ENCODE measurements at regions not wholly inside any gene's neighbourhood (a gene's known extent, or its start where the extent isn't known, plus 50 kb on each side); places are given as distances from the start of the nearest gene placed in this dataset.

- Mint-ChIP-seq H3K4me3 (no peak overlapping the region), H3K27me3 (ENCODE audit: low read depth in 2 of 2) (no peaks in the 10 kb centered on the region), H3K9me3 (peaks cover 0 to 5% of the 10 kb centered on the region in 2 donors), H3K36me3 (no peaks in the 10 kb centered on the region), H3K4me1 (no peaks in the 10 kb centered on the region), H3K27ac (no peak overlapping the region)
- intact Hi-C loops (cut with micrococcal nuclease), result no loop called here
- no peaks in the 10 kb centered on the region for H3K4me1 ChIP-seq (ENCODE audit: control insufficient read depth, insufficient read depth, low read length)
- H3K27me3 ChIP-seq (ENCODE audit: control insufficient read depth, insufficient read depth, low read length), result no peaks in the 10 kb centered on the region
- H3K36me3 ChIP-seq (ENCODE audit: control insufficient read depth, insufficient read depth, low read length), result no peaks in the 10 kb centered on the region
- DNase-seq, result no peak
- no peaks in the 10 kb centered on the region for H3K9me3 ChIP-seq (ENCODE audit: control insufficient read depth, insufficient read depth, low read length)
- no peak for ATAC-seq
- no peak for TF ChIP-seq CTCF (IDR thresholded peaks at IDR 0.05)
- H3K27ac ChIP-seq (ENCODE audit: low read length), result no peak overlapping the region
- no peak overlapping the region for H3K4me3 ChIP-seq (ENCODE audit: low read length)
These were observed 185.8 kb upstream of the POU2AF2 start for GRCh38 chr11:111059726-111060125.

- Histone ChIP-seq H3K36me3 (ENCODE audit: control insufficient read depth, insufficient read depth, low read length) (no peaks in the 10 kb centered on the region), H3K27ac (ENCODE audit: low read length) (no peak overlapping the region), H3K27me3 (ENCODE audit: control insufficient read depth, insufficient read depth, low read length) (no peaks in the 10 kb centered on the region), H3K4me3 (ENCODE audit: low read length) (no peak overlapping the region), H3K9me3 (ENCODE audit: control insufficient read depth, insufficient read depth, low read length) (no peaks in the 10 kb centered on the region), H3K4me1 (ENCODE audit: control insufficient read depth, insufficient read depth, low read length) (no peaks in the 10 kb centered on the region)
- intact Hi-C loops (cut with micrococcal nuclease), result no loop called here
- ATAC-seq, result no peak
- 86% methylated on average over 4 of the region's 4 CpGs for whole genome bisulfite sequencing (ENCODE audit: insufficient coverage)
- no peaks in the 10 kb centered on the region for H3K36me3 Mint-ChIP-seq
- H3K9me3 Mint-ChIP-seq, result peaks cover 0 to 2% of the 10 kb centered on the region in 2 donors
- TF ChIP-seq CTCF (IDR thresholded peaks at IDR 0.05), result no peak
- H3K4me1 Mint-ChIP-seq, result no peaks in the 10 kb centered on the region
- no peak for DNase-seq
- no peak overlapping the region for H3K4me3 Mint-ChIP-seq
- peaks cover 0 to 5% of the 10 kb centered on the region in 2 donors for H3K27me3 Mint-ChIP-seq (ENCODE audit: low read depth in 2 of 2)
- no peak overlapping the region for H3K27ac Mint-ChIP-seq
These were observed 196.4 kb upstream of the POU2AF2 start for GRCh38 chr11:111049131-111049530.

GRCh38 chr11:111047374-111047773 lies 198.2 kb upstream of the POU2AF2 start:
- DNase-seq (no peak), ATAC-seq (no peak)
- Histone ChIP-seq H3K9me3 (ENCODE audit: control insufficient read depth, insufficient read depth, low read length) (no peaks in the 10 kb centered on the region), H3K27ac (ENCODE audit: low read length) (no peak overlapping the region), H3K36me3 (ENCODE audit: control insufficient read depth, insufficient read depth, low read length) (no peaks in the 10 kb centered on the region), H3K4me3 (ENCODE audit: low read length) (no peak overlapping the region), H3K27me3 (ENCODE audit: control insufficient read depth, insufficient read depth, low read length) (no peaks in the 10 kb centered on the region), H3K4me1 (ENCODE audit: control insufficient read depth, insufficient read depth, low read length) (no peaks in the 10 kb centered on the region)
- peaks cover 0 to 9% of the 10 kb centered on the region in 2 donors for H3K27me3 Mint-ChIP-seq (ENCODE audit: low read depth in 2 of 2)
- H3K27ac Mint-ChIP-seq, result no peak overlapping the region
- no peaks in the 10 kb centered on the region for H3K4me1 Mint-ChIP-seq
- no peak for TF ChIP-seq CTCF (IDR thresholded peaks at IDR 0.05)
- H3K4me3 Mint-ChIP-seq, result no peak overlapping the region
- H3K36me3 Mint-ChIP-seq, result no peaks in the 10 kb centered on the region
- peaks cover 2 to 4% of the 10 kb centered on the region in 2 donors for H3K9me3 Mint-ChIP-seq
- WGBS (ENCODE audit: insufficient coverage), result 92% methylated on average over 7 of the region's 7 CpGs
- intact Hi-C loops (cut with micrococcal nuclease), result no loop called here

- no peaks in the 10 kb centered on the region for H3K9me3 ChIP-seq (ENCODE audit: control insufficient read depth, insufficient read depth, low read length)
- Mint-ChIP-seq H3K9me3 (peaks cover 2 to 4% of the 10 kb centered on the region in 2 donors), H3K27ac (no peak overlapping the region), H3K4me3 (no peak overlapping the region), H3K36me3 (no peaks in the 10 kb centered on the region), H3K27me3 (ENCODE audit: low read depth in 2 of 2) (peaks cover 0 to 9% of the 10 kb centered on the region in 2 donors), H3K4me1 (no peaks in the 10 kb centered on the region)
- H3K4me3 ChIP-seq (ENCODE audit: low read length), result no peak overlapping the region
- intact Hi-C loops (cut with micrococcal nuclease), result no loop called here
- H3K27ac ChIP-seq (ENCODE audit: low read length), result no peak overlapping the region
- H3K36me3 ChIP-seq (ENCODE audit: control insufficient read depth, insufficient read depth, low read length), result no peaks in the 10 kb centered on the region
- 38% methylated on average over 2 of the region's 2 CpGs for WGBS (ENCODE audit: insufficient coverage)
- no peaks in the 10 kb centered on the region for H3K27me3 ChIP-seq (ENCODE audit: control insufficient read depth, insufficient read depth, low read length)
- no peaks in the 10 kb centered on the region for H3K4me1 ChIP-seq (ENCODE audit: control insufficient read depth, insufficient read depth, low read length)
- DNase-seq (no peak), ATAC-seq (no peak)
- no peak for TF ChIP-seq CTCF (IDR thresholded peaks at IDR 0.05)
These were observed 199.2 kb upstream of the POU2AF2 start for GRCh38 chr11:111046291-111046690.
